ENCODE measurements at regions not wholly inside any gene's neighbourhood (a gene's known extent, or its start where the extent isn't known, plus 50 kb on each side); places are given as distances from the start of the nearest gene placed in this dataset.
A peak's percentile ranks its signal among the peaks of the same experiment; 100 is the strongest.

DNA sequence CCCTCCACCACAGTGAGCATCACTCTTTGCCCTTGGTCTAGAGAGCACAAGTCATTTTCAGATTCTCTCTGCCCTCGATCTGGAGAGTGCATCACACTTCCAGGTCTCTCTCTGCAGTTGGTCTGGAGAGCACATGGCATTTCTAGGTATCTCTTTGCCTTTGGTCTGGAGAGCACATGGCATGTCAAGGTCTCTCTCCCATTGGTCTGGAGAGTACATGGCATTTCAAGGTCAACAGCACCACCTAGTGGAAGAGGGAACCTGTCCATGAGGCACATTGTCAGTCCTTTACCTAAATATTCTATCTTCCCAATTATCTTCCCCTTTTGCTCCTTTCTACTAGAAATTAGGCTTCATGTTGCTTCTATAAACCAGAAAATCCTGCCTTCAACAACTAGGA, 1139.4 kb downstream of the XPNPEP1 start:
- peak; percentile 33 for DNase-seq (ENCODE audit: low read depth)
- in situ Hi-C loops (cut with HindIII; ENCODE audit: low pct_unique_long_range_greater_than_20kb, low sequenced_read_pairs) = no loop called here

DNA sequence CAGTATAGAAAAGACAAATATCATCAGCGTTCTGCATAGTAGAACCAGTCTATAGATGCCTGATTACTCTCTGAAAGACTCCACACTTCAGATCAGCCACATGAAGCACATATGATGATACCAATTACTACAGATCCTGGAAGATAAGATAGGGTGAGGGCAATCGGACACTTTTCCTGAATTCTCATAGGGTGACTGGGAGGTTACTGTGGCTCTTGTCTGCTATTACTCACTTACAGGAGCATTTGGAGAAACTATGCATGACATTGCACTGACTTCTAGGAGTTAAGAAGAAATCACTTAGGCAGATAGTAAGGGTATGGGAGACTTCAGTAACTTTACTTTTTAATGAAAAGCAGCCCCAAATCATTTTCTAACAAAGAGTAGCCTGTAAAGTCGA, 1140.9 kb downstream of the XPNPEP1 start:
- in situ Hi-C loops (cut with HindIII; ENCODE audit: low pct_unique_long_range_greater_than_20kb, low sequenced_read_pairs) = no loop called here
- no peak for DNase-seq (ENCODE audit: low read depth)

DNA sequence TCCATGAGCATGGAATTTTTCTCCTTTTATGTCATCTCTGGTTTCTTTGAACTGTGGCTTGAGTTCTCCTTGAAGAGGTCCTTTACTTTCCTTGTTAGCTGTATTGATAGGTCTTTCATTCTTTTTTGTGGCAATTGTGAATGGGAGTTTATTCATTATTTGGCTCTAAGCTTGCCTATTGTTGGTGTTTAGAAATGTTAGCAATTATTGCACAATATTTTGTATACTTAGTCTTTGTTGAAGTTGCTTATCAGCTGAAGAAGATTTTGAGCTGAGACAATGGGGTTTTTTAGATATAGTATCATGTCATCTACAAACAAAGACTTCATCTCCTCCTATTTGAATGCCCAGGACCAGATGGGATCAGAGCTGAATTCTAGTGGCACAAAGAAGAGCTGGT, 1143.8 kb downstream of the XPNPEP1 start:
- in situ Hi-C loops (cut with HindIII; ENCODE audit: low pct_unique_long_range_greater_than_20kb, low sequenced_read_pairs) = no loop called here
- DNase-seq (ENCODE audit: low read depth) = no peak

DNA sequence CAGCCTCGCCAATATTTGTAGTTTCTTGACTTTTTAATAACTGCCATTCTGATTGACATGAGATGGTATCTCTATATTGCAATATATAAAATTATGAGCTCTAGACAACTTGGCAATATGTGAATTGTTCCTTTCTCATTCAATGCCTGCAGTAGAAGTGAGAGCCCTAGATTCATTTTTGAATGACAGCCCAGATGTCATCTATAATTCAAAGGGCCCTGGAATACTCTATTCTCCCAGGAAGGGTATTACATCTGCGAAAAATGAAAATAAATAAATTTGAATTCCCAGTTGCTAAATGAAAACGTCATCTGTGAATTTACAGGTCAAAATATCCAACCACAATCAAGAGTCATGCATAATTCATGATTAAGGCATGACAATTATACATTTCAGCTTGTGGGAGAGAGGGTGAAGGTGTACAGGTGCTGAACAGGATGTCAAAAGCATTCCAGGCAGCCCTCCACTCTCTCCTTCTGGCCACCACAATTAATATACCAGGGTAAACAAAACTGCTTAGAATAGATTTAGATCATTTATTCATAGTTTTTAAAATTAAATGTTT, 1147.3 kb downstream of the XPNPEP1 start:
- DNase-seq (ENCODE audit: low read depth) = no peak
- in situ Hi-C loops (cut with HindIII; ENCODE audit: low pct_unique_long_range_greater_than_20kb, low sequenced_read_pairs) = no loop called here

DNA sequence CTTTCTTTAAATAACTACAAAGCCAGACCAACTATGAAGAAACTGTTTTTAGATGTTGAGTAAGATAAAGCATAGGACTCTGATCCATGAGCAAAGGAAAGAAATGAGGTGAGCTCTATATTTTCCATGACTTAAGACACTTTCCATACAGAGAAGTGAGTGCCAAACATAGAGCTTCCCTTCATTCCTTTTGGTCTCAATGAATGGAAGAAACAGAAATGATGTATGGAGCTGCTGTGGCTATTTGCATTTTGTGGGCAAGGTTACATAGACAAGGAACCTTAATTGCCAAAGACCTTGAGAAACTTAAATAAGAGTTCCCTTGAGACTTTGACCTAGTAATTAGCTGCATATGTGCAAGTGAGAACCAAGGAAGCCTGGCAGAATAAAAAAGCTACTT, 1152.2 kb downstream of the XPNPEP1 start:
- no peak for DNase-seq (ENCODE audit: low read depth)
- in situ Hi-C loops (cut with HindIII; ENCODE audit: low pct_unique_long_range_greater_than_20kb, low sequenced_read_pairs) = no loop called here

DNA sequence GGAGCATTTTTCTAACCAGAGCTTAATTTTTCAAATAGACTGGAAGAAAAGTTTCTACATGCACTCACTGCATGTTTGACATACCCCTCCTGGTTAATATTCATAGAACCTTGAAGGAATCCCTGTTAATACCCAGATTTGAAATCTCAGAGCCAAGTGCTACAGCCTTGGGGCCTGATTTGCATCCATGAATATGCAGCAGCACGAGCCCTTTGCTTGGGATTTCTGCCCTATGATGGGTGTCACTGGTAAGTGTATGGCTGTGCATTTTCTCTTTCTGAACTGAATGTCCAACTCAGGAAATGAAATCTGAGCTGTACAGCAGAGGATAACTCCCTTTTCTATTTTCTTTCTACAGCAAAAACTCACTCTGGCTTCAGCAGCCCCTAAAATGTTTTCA, 1157.5 kb downstream of the XPNPEP1 start:
- DNase-seq (ENCODE audit: low read depth) = no peak
- in situ Hi-C loops (cut with HindIII; ENCODE audit: low pct_unique_long_range_greater_than_20kb, low sequenced_read_pairs) = no loop called here

DNA sequence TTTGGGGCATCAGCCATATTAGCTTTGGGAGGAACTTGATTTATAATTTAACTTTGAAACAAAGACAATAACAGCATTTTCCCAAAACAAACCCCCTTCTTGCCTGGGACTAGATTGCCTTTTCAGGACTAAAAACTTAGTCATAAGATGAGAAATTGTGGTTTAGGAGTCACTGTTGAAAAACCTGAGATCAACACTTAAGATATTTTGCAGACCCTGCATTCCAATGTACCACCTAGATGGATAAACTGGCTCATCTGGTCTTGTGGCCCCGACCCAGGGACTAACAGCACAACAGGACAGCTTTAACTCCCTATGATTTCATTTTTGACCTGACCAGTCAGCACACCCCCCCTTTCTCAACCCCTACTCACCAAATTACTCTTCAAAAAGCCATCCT, 1165.4 kb downstream of the XPNPEP1 start:
- in situ Hi-C loops (cut with HindIII; ENCODE audit: low pct_unique_long_range_greater_than_20kb, low sequenced_read_pairs) = no loop called here
- DNase-seq (ENCODE audit: low read depth) = no peak

DNA sequence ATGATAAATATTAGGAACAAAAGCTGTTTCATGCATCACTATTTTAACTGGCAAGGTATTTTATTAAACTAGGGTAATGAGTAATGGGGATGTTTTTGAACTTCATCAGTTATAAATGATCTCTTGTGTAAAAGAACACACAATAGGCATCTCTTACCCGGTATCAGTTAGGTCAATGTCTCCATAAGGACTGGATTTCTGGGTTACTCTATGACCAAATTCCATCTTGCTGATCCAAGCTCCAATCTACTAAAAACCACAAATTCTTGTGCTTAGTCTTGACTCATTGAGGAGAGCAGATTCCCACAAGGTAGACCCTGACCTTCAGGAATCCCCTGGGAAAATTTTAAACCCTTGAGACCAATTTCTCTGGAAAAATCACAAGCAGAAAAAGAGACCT, 1167.7 kb downstream of the XPNPEP1 start:
- DNase-seq (ENCODE audit: low read depth) = no peak
- in situ Hi-C loops (cut with HindIII; ENCODE audit: low pct_unique_long_range_greater_than_20kb, low sequenced_read_pairs) = no loop called here

DNA sequence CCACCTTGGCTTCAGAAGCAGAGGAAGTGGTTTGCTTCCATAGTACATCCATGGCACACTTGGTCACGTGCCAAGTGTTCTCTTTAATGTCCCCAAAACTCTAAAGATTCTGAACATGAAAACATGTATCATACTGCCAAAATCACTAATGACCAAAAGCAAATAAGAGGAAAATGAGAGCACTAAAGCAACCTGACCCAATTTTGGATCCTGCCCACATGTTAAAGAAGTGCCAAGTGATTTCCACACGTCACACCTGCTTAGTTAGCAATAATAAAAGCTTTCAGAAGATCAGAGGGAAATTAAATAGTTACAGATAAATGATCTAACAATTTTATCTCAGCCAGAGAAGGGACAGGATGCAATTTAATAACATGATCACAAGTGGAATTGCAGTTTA, 1170.0 kb downstream of the XPNPEP1 start:
- in situ Hi-C loops (cut with HindIII; ENCODE audit: low pct_unique_long_range_greater_than_20kb, low sequenced_read_pairs) = no loop called here
- DNase-seq (ENCODE audit: low read depth) = no peak

DNA sequence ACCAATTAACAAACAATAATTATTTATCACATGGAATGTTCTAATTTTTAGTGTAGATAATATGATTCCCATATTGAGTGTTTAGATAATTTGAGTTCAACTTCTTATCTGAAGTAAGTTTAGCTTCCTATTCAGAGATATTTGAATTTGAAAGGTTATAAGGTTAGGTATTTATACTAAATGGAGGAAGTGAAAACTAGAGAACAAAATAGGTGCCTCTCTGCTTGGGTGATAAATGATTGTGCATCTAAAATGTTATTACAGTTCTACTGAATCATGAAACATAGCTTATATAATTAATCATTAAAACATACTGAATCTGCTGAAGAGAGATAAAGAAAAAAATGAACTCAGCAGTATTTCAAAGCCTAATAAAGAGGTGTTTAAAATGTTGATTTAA, 1174.3 kb downstream of the XPNPEP1 start:
- in situ Hi-C loops (cut with HindIII; ENCODE audit: low pct_unique_long_range_greater_than_20kb, low sequenced_read_pairs) = no loop called here
- DNase-seq (ENCODE audit: low read depth) = no peak

DNA sequence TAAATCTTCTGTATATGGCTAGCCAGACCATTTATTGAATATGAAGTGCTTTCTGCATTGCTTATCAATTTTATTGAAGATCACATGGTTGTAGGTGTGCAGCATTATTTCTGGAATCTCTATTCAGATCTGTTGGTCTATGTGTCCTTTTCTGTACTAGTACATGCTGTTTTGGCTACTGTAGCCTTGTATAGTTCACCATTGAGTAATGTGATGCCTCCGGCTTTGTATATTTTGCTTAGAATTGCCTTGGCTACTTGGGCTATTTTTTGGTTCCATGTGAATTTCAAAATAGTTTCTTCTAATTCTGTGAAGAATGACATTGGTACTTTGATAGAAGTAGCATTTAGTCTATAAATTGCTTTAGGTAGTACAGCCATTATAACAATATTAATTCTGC, 1187.2 kb downstream of the XPNPEP1 start:
- in situ Hi-C loops (cut with HindIII; ENCODE audit: low pct_unique_long_range_greater_than_20kb, low sequenced_read_pairs) = no loop called here
- DNase-seq (ENCODE audit: low read depth) = no peak

DNA sequence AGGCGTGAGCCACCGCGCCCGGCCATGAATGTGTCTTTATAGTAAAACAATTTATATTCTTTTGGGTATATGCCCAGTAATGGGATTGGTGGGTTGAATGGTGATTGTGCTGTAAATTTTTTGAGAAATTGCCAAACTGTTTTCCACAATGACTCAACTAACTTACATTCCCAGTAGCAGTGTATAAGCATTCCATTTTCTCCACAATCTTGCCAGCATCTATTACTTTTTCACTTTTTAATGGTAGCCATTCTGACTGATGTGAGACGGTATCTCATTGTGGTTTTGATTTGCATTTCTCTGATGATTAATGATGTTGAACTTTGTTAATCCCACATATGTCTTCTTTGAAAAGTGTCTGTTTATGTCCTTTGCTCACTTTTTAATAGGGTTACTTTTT, 1187.9 kb downstream of the XPNPEP1 start:
- in situ Hi-C loops (cut with HindIII; ENCODE audit: low pct_unique_long_range_greater_than_20kb, low sequenced_read_pairs) = no loop called here
- DNase-seq (ENCODE audit: low read depth) = peak; percentile 52

DNA sequence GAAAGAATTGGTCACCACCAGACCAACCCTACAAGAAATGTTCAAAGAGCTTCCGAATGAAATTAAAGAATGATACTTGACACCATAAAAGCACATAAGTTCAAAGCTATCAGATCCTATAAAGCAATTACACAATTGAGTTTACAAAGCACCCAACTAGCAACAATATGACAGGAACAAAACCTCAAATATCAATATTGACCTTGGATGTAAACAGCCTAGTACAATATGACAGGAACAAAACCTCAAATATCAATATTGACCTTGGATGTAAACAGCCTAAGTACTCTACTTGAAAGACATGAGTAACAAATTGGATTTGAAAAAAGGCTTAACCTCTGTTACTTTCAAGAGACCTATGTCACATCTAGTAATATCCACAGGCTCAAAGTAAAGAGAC, 1201.4 kb downstream of the XPNPEP1 start:
- DNase-seq (ENCODE audit: low read depth) = no peak
- in situ Hi-C loops (cut with HindIII; ENCODE audit: low pct_unique_long_range_greater_than_20kb, low sequenced_read_pairs) = no loop called here

DNA sequence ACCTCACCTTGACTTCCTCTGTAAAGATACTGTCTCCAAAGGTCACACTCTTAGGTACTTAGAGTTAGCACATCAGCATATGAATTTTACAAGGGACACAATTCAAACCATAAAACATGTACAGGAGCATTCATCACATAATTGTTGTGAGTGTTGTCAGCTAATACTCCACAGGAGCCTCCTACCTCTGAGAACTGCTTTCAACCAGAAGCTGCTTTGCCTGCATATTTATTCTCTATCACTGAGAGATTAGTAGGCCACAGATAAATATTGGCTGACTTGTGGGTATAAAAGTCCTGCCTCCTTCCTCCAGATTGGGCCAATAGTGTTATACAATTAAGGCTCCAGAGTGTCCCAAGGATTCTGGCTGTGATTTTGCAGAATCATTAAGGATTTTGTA, 1207.0 kb downstream of the XPNPEP1 start:
- in situ Hi-C loops (cut with HindIII; ENCODE audit: low pct_unique_long_range_greater_than_20kb, low sequenced_read_pairs) = no loop called here
- no peak for DNase-seq (ENCODE audit: low read depth)

DNA sequence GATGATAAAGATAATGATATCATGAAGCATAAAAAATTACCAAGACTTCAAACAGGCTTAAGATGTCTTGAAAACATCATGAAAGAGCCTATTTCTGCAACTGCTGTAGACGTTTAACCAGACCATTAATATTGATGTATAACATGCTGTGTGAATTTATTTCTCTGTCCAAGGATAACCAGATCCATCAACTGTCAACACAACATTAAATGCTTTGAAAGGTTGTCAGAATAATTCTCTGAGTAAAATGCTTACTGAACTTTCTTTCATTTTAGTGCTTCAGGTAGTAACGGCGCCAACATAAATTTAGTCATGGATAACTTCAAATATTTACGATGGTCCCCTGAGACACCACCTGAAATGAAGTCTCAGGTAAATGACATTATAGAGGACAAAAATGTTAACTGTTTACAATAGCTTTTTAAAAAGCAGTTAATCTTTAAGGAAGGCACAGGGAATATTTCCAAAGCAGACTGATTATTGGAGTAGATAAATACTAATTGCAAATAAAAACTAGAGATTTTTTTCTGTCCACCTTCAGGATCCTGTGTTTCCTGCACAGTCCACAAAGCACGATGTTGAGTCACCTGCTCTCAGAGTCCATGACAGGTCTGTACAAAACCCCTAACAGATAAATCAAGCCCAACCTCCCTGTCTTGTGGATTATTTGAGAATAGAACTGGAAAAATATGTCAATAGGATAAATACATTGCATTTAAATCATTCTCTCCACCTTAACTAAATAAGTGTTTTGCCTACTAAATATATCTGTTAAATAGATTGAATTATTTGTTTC, 1213.2 kb downstream of the XPNPEP1 start:
- in situ Hi-C loops (cut with HindIII; ENCODE audit: low pct_unique_long_range_greater_than_20kb, low sequenced_read_pairs) = no loop called here
- no peak for DNase-seq (ENCODE audit: low read depth)

DNA sequence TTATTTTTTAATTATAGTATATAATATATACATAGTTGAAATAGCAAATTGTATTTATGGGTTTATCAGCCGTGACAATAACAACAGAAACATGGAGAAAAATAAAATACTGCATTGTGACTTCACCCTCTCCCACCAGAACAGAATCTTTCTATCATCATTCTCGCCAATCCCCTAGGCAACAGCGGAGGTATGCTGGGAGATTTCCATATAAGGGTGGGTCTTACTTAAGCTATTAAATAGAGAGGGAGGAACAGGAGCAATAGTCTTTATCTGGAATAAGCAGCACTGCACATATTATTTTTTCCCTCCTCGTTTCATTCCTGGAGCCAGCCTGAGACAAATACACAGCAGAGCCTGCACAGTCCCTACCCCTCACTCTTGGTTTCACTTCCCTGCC, 1214.9 kb downstream of the XPNPEP1 start:
- no peak for DNase-seq (ENCODE audit: low read depth)
- in situ Hi-C loops (cut with HindIII; ENCODE audit: low pct_unique_long_range_greater_than_20kb, low sequenced_read_pairs) = no loop called here

DNA sequence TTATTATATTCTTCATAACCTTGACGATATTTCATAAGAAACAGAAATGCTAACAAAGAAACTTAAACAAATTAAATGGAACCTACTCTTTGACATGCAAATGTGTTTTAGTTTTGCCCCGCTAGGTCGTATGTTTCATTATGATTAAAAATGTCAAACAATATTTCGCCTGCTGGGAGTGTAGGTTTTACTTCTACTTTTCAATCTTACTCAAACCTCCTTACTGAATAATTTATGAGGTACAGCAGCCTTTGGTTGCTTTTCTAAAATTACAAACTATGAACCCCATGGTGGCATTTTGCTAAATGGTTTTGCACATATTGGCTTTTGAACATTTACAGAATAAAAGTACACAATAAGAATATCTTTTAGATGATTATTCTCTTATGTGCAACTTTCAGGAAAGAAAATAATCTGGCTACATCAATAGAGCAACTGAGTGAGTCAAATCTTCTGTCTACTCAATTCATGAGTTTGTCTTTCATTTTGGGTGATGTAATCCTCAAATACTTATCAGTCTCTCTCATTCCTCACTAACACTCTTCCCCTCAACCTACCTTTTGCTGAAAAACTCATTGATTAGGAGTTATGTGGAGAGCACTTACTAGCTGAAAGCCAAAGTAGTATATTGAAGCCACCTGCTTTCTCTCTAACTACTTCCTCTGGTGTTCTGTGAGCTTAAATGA, 1226.4 kb downstream of the XPNPEP1 start:
- in situ Hi-C loops (cut with HindIII; ENCODE audit: low pct_unique_long_range_greater_than_20kb, low sequenced_read_pairs) = no loop called here
- DNase-seq (ENCODE audit: low read depth) = no peak

DNA sequence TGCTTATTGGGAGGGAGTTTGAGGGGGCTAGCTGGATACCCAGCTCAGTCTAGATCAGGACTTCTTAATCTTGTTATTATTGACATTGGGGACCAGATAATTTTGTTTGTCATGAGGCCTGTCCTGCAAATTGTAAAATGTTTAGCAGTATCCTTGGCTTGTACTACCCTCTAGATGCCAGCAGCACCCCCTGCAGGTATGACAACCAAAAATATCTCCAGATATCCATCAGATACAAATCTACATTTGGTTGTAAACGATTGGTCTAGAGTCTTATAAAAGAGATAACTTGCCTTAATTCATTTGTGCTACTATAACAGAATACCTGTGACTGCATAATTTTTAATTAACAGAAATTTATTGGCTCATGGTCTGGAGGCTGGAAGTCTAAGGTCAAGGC, 1232.2 kb downstream of the XPNPEP1 start:
- no peak for DNase-seq (ENCODE audit: low read depth)
- in situ Hi-C loops (cut with HindIII; ENCODE audit: low pct_unique_long_range_greater_than_20kb, low sequenced_read_pairs) = no loop called here

DNA sequence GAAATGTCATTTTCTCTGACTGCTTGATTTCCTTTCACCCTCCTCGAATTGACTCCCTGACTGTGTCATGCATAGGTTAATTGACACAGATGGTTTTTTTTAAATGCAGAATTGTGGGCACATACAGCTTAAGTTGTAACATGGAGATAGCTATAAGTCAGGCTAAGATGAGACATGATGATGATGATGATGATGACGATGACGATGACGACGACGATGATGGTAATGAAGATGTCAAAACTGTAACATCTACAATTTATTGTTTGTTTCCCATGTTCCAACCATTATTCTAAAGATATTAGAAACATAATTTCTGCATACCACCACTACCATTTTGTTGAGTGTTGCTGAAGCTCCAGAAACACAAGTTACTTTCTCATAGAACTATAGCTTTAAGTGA, 1232.8 kb downstream of the XPNPEP1 start:
- DNase-seq (ENCODE audit: low read depth) = no peak
- in situ Hi-C loops (cut with HindIII; ENCODE audit: low pct_unique_long_range_greater_than_20kb, low sequenced_read_pairs) = no loop called here

DNA sequence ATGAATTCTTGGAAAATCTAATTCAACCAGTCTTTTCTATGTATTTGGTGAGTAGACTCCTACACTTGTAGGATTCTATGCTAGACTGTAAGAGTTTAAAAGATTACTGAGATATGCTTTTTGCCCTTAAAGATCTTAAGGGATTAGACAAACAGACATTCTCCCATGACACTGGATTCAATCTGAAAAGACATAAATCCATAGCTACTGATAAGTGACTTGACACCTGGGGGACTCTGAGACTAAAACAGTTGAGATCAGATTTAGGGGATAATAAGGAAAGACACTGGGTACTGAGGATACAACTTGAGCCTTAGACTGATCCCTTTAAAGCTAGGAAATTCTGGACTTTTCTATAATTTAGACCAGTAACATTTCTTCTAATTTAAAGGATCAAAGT, 1233.4 kb downstream of the XPNPEP1 start:
- in situ Hi-C loops (cut with HindIII; ENCODE audit: low pct_unique_long_range_greater_than_20kb, low sequenced_read_pairs) = no loop called here
- no peak for DNase-seq (ENCODE audit: low read depth)
